ENCODE measurements at regions not wholly inside any gene's neighbourhood (a gene's known extent, or its start where the extent isn't known, plus 50 kb on each side); places are given as distances from the start of the nearest gene placed in this dataset.
"Not testable (repeated sequence)": the region's sequence is repeated elsewhere in the genome, so short reads cannot be mapped to it uniquely, and the experiment has no call there.

DNA sequence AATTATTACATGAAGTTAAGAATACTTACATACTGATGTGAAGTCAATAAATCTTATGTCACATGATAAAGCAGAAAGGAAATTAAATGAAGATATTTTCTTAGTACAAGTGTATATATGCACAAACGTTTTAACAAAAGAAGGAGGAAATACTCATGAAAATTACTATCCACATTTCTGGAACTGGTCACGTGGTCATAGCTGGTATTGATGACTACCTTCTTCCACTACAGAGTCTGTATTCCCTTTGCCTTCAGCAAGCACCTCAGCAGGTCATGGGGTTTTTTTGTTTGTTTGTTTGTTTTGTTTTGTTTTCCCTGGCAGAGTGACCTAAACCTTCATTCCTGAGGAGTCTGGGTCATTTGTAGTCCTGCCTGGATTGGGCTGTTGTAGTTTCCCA is 174.9 kb upstream of the BANK1 start:
- no peaks in the 10 kb centered on the region for H3K79me2 ChIP-seq (ENCODE audit: low read length)
- TF ChIP-seq EZH2phosphoT487 (IDR thresholded peaks at IDR 0.05; ENCODE audit: low read depth) = no peak
- TF ChIP-seq, protein P1, sequence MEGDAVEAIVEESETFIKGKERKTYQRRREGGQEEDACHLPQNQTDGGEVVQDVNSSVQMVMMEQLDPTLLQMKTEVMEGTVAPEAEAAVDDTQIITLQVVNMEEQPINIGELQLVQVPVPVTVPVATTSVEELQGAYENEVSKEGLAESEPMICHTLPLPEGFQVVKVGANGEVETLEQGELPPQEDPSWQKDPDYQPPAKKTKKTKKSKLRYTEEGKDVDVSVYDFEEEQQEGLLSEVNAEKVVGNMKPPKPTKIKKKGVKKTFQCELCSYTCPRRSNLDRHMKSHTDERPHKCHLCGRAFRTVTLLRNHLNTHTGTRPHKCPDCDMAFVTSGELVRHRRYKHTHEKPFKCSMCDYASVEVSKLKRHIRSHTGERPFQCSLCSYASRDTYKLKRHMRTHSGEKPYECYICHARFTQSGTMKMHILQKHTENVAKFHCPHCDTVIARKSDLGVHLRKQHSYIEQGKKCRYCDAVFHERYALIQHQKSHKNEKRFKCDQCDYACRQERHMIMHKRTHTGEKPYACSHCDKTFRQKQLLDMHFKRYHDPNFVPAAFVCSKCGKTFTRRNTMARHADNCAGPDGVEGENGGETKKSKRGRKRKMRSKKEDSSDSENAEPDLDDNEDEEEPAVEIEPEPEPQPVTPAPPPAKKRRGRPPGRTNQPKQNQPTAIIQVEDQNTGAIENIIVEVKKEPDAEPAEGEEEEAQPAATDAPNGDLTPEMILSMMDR (IDR thresholded peaks at IDR 0.05; ENCODE audit: low read depth, low read length) = no peak

DNA sequence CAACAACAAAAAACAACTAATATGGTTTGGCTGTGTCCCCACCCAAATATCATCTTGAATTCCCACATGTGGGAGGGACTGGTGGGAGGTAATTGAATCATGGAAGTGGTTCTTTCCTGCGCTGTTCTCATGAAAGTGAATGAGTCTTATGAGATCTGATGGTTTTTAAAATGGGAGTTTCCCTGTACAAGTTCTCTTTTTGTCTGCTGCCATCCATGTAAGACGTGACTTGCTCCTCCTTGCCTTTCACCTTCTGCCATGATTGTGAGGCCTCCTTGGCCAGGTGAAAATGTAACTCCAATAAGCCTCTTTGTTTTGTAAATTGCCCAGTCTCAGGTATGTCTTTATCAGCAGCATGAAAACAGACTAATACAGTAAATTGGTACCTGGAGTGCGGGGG is 183.5 kb upstream of the BANK1 start:
- H3K9me3 ChIP-seq (ENCODE audit: insufficient read depth, low read length); H3K4me1 ChIP-seq (ENCODE audit: low read length); H3K36me3 ChIP-seq (replicated peaks; ENCODE audit: low read depth, low read length); H3K27ac ChIP-seq (ENCODE audit: low read length); H3K4me3 ChIP-seq (ENCODE audit: low read length); H2AFZ ChIP-seq (ENCODE audit: low read depth, low read length); H4K20me1 ChIP-seq (ENCODE audit: insufficient read depth, low read length); H3K9ac ChIP-seq (ENCODE audit: low read length); H3K79me2 ChIP-seq (ENCODE audit: low read length); H3K27me3 ChIP-seq (ENCODE audit: low read depth, low read length); H3K4me2 ChIP-seq (ENCODE audit: low read length): not testable (repeated sequence)

More for the DNA sequence above, 174.9 kb upstream of the BANK1 start:
- Histone ChIP-seq H3K9ac (ENCODE audit: low read length) (no peak overlapping the region), H3K4me2 (ENCODE audit: low read length) (no peak overlapping the region), H2AFZ (ENCODE audit: low read depth, low read length) (no peak overlapping the region), H3K27ac (ENCODE audit: low read length) (no peak overlapping the region), H3K9me3 (ENCODE audit: insufficient read depth, low read length) (no peaks in the 10 kb centered on the region), H3K36me3 (replicated peaks; ENCODE audit: low read depth, low read length) (no peaks in the 10 kb centered on the region), H3K27me3 (ENCODE audit: low read depth, low read length) (no peaks in the 10 kb centered on the region), H3K4me3 (ENCODE audit: low read length) (no peak overlapping the region), H3K4me1 (ENCODE audit: low read length) (no peaks in the 10 kb centered on the region), H4K20me1 (ENCODE audit: insufficient read depth, low read length) (no peaks in the 10 kb centered on the region)

DNA sequence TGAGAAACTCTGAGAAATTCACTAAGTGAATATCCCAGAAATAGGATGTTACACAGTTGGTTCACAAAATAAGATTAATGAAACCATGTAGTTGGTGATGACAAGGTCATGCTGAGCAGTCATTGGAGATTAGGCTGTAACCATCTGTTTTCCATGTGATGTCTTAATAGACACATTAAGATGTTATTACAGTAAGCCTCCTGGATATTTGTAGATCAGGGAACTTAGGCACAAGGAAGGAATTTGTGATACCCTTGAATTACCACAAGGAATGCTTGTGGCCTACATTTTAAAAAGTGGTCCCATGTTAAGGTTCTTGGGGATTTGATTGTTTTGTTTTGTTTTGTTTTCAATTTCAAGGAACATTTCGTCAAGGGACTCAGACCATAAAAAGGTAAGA is 185.6 kb upstream of the BANK1 start:
- H3K9me3 ChIP-seq (ENCODE audit: insufficient read depth, low read length) = no peaks in the 10 kb centered on the region
- no peak overlapping the region for H3K4me2 ChIP-seq (ENCODE audit: low read length)
- H3K4me1 ChIP-seq (ENCODE audit: low read length) = peaks cover 6% of the 10 kb centered on the region
- H4K20me1 ChIP-seq (ENCODE audit: insufficient read depth, low read length) = no peaks in the 10 kb centered on the region
- no peak overlapping the region for H3K9ac ChIP-seq (ENCODE audit: low read length)
- no peaks in the 10 kb centered on the region for H3K79me2 ChIP-seq (ENCODE audit: low read length)
- H3K36me3 ChIP-seq (replicated peaks; ENCODE audit: low read depth, low read length) = no peaks in the 10 kb centered on the region
- no peak overlapping the region for H3K4me3 ChIP-seq (ENCODE audit: low read length)
- no peak overlapping the region for H2AFZ ChIP-seq (ENCODE audit: low read depth, low read length)
- TF ChIP-seq, protein P1 (IDR thresholded peaks at IDR 0.05; ENCODE audit: low read depth, low read length) = no peak
- TF ChIP-seq EZH2phosphoT487 (IDR thresholded peaks at IDR 0.05; ENCODE audit: low read depth) = no peak
- H3K27ac ChIP-seq (ENCODE audit: low read length) = no peak overlapping the region
- H3K27me3 ChIP-seq (ENCODE audit: low read depth, low read length) = no peaks in the 10 kb centered on the region

DNA sequence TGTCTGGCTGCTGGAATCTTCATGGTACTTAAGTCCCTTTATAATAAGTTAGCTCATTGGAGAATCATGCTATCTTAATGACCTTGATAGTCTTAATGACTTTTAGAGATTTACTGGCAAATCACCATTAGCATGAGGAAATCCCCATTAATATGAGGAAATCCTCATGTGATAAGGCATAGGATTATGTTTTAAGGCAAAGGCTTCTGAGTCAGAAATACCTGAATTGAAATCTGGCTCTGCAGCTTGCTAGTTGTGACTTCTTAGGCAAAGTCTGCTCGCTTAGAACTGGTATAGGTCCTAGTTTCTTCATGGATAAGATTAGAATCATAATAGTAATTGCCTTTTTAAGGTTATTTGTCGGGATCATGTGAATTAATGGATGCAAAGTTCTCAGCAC is 190.2 kb upstream of the BANK1 start:
- peak overlapping the region; percentile 45 for H3K4me2 ChIP-seq (ENCODE audit: low read length)

More for the DNA sequence above, 190.2 kb upstream of the BANK1 start:
- Histone ChIP-seq H3K79me2 (ENCODE audit: low read length) (no peaks in the 10 kb centered on the region), H3K27me3 (ENCODE audit: low read depth, low read length) (no peaks in the 10 kb centered on the region), H3K36me3 (replicated peaks; ENCODE audit: low read depth, low read length) (no peaks in the 10 kb centered on the region), H3K4me1 (ENCODE audit: low read length) (peaks cover 32% of the 10 kb centered on the region), H3K9ac (ENCODE audit: low read length) (no peak overlapping the region), H3K27ac (ENCODE audit: low read length) (peak overlapping the region; percentile 47), H4K20me1 (ENCODE audit: insufficient read depth, low read length) (no peaks in the 10 kb centered on the region), H3K9me3 (ENCODE audit: insufficient read depth, low read length) (no peaks in the 10 kb centered on the region), H3K4me3 (ENCODE audit: low read length) (no peak overlapping the region), H2AFZ (ENCODE audit: low read depth, low read length) (peak overlapping the region; percentile 9)
- TF ChIP-seq, protein P1 (IDR thresholded peaks at IDR 0.05; ENCODE audit: low read depth, low read length) = no peak
- TF ChIP-seq EZH2phosphoT487 (IDR thresholded peaks at IDR 0.05; ENCODE audit: low read depth) = no peak

All from OCI-LY3 (cell line).